ENCODE measurements at regions not wholly inside any gene's neighbourhood (a gene's known extent, or its start where the extent isn't known, plus 50 kb on each side); places are given as distances from the start of the nearest gene placed in this dataset.
A peak's percentile ranks its signal among the peaks of the same experiment; 100 is the strongest.

GRCh38 chr5:66477596-66477995 is 118.6 kb upstream of the MAST4 start:
- DNase-seq = peak; percentile 50

GRCh38 chr5:66494437-66494836 is 101.8 kb upstream of the MAST4 start:
- DNase-seq = no peak

- DNase-seq = peak; percentile 36
These were observed 97.4 kb upstream of the MAST4 start for GRCh38 chr5:66498791-66499207.

DNA sequence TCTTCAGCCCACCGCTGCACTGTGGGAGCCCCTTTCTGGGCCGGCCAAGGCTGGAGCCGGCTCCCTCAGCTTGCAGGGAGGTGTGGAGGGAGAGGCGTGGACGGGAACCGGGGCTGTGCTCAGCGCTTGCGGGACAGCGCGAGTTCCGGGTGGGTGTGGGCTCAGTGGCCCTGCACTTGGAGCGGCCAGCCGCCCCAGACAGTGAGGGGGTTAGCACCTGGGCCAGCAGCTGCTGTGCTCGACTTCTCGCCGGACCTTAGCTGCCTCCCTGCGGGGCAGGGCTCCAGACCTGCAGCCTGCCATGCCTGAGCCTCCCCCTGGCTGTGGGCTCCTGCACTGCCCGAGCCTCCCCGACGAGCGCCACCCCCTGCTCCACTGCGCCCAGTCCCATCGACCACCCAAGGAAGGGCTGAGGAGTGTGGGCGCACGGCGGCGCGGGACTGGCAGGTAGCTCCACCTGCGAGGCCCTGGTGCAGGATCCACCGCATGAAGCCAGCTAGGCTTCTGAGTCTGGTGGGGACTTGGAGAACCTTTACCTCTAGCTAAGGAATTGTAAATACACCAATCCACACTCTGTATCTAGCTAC is 92.9 kb upstream of the MAST4 start:
- DNase-seq = no peak

GRCh38 chr5:66507106-66507505 is 89.1 kb upstream of the MAST4 start:
- DNase-seq = no peak

- no peak for DNase-seq
These were observed 84.7 kb upstream of the MAST4 start for GRCh38 chr5:66511491-66511890.

GRCh38 chr5:66513130-66513529 is 83.1 kb upstream of the MAST4 start:
- no peak for DNase-seq

DNA sequence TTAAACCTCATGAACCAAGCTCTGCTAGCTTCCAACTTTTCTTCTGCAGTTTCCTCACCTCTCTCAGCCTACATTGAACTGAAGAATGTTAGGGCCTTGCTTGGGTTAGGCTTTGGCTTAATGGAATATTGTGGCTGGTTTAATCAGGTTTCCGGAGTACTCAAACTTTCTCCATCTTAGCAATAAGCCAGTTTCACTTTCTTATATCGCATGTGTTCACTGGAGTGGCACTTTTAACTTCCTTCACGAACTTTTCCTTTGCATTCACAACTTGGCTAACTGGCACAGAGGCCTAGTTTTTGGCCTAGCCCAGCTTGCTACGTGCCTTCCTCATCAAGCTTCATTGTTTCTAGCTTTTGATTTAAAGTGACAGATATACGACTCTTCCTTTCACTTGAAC is 81.0 kb upstream of the MAST4 start:
- DNase-seq = no peak

- DNase-seq = no peak
These were observed 79.6 kb upstream of the MAST4 start for GRCh38 chr5:66516550-66516949.

DNA sequence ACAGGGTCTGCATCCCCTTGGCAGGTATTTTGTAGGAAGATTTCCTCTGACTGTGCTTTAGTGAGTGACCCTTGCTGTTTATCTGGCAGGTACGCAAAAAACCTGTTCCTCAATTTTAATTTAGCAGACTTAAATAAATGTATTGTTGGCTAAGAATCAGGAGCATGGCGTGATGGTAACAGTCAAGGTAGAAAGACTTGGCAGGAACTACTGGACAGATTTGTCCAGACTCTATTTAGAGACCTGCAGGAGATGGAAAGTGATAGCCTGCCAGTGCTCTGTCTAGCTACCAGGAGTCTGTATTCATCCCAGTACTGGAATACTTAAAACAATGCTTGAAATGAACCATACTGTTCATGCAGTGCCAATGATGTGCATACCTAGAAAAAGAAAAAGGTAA is 78.8 kb upstream of the MAST4 start:
- DNase-seq = peak; percentile 46

GRCh38 chr5:66518052-66518451 is 78.1 kb upstream of the MAST4 start:
- no peak for DNase-seq

GRCh38 chr5:66518753-66519152 is 77.4 kb upstream of the MAST4 start:
- no peak for DNase-seq

GRCh38 chr5:66519626-66520025 is 76.6 kb upstream of the MAST4 start:
- no peak for DNase-seq

DNA sequence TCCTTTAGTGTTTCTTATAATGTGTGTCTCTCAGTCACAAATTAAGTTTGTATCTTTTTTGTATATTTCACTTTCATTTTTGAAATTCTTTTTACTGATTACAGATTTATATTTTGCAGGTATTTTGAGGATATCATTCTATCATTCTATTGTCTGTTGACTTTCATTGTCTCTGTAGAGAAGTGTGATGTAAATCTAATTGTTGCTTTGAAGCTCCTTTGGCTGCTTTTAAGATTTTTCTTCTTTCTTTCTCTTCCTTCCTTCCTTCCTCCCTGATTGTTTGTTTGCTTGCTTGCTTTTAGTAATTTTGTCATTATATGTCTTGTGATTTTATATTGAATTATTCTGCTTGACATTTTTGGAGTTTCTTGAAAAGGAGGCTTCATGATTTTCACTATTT is 75.3 kb upstream of the MAST4 start:
- no peak for DNase-seq

DNA sequence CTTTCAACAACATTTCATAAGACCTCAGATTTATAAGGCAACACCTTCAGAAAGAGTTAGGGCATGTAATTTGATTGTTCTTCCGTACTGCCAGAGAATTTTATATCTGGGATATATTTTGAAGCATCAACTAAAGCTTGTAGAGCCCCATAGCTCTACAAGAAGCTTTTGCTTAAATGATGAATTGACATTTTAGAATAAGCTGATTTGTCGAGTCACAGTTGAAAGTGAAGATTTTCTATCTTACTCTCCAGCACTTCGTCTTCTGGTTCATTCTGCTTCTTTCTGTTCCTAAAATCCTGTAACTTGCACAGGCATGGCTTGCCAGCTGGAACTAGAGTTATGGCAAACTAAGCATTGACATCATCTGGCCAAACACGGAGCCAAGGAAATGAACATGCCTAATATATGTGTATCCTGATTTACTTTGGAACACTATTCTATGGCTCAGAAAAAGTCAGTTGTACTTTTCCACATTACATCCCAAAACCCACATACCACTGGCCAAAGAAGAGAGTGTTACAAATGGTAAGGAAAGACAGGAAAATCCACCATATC is 68.6 kb upstream of the MAST4 start:
- DNase-seq = peak; percentile 79

GRCh38 chr5:66529182-66529581 is 67.0 kb upstream of the MAST4 start:
- DNase-seq = no peak

DNA sequence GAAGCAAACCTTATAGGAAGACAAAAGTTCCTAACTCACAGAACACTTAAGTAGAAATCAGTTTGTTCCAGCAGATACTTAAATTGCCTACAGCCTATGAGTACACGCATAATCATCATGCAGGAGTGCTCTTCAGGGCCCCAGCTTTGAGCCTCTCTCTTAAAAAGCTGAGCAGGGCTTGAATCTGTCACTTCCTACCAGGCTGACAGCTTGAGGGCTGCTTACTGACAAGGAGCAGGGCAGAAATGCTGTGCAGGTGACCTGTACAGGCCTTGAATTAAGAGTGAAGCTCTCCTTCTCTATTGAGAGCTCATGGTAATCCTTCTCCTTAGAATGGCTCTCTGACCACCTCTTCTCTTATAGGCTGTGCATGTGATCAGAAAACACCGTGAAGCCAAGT is 66.5 kb upstream of the MAST4 start:
- no peak for DNase-seq

DNA sequence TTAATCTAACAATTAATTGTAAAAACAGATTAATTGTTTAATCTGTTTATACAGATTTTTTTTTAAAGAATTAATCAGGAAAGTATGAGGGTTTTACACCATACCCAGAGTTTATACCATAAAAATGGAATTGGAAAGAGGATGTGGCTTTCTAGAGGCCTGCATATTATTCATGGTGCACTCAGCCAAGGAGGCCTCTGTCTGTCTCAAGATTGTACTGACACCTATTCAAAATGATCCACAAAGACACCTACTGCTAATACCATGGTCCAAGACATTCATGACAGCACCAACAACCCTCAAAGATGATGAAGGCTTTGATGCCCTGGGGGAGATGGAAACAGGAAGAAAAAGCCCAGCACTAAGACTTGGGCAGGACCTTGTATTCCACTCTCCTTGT is 58.1 kb upstream of the MAST4 start:
- no peak for DNase-seq

GRCh38 chr5:66538531-66538930 is 57.7 kb upstream of the MAST4 start:
- no peak for DNase-seq

DNA sequence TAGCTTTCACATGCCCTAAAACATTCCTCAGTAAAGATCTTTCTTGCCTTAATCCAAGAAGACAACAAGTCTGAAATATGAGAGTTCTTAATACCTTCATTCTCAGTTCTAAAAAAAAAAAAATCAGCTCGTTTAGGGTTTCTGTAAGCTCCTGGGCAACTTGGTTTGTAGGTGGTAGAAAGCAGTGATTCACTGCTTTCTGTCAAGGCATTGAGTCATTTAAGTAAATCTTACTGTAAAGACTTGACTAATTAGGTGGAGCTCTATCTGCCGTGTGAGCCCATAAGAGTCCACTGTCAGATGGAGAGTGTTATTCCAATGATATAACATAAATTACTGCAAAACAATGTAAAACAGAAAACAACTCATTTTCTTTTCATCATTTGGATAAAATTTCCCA is 56.1 kb upstream of the MAST4 start:
- DNase-seq = no peak

DNA sequence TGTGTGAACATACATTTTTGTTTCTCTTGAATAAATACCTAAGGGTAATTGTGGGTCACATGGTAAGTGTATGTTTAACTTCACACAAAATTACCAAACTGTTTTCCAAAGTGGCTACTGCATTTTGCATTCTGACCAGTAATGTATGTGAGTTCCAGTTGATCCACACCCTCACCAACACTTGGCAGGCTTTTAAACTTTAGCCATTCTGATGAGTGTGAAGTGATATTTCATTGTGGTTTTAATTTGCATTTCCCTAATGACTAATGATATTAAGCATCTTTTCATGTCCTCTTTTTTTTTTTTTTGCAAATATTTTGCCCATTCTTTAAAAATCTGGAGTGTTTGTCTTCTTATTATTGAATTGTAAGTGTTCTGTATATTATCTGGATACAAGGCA is 53.5 kb upstream of the MAST4 start:
- DNase-seq = no peak
